CD8-positive, alpha-beta memory T cell (primary cell): ENCODE measurements at regions not wholly inside any gene's neighbourhood (a gene's known extent, or its start where the extent isn't known, plus 50 kb on each side); places are given as distances from the start of the nearest gene placed in this dataset.

ENCODE experiments used
- CTCF ChIA-PET: fragments of 350-600 bp; sonication (Branson Sonifier 250); formaldehyde crosslinking; loops from one replicate; lab custom pipeline; 2021; ENCODE audit warnings: antibody characterized with exemption; lab: Charles Lee
- POLR2A ChIA-PET: fragments of 350-600 bp; sonication (Branson Sonifier 250); formaldehyde crosslinking; loops from one replicate; lab custom pipeline; 2021; ENCODE audit warnings: antibody characterized with exemption; lab: Charles Lee
- DNase-seq, 5 donors: peaks; one replicate each; pipeline versions ENCODE4 v3.0.0 to v3.0.0-alpha.2; 2020 to 2022; ENCODE audit warnings: mixed read lengths in 1 of 5
- H3K27ac ChIP-seq: one replicate; pipeline ENCODE4 v1.7.0; 2013; ENCODE audit warnings: low read depth, mild to moderate bottlenecking, low read length, moderate library complexity
- H3K27me3 ChIP-seq: 2 replicates; pipeline ENCODE4 v1.7.0; 2013; ENCODE audit warnings: low read length, mild to moderate bottlenecking; ENCODE audit not compliant: insufficient read depth, poor library complexity, severe bottlenecking
- H3K36me3 ChIP-seq: 2 replicates; pipeline ENCODE4 v1.7.0; 2013; ENCODE audit warnings: mild to moderate bottlenecking, low read length, moderate library complexity; ENCODE audit not compliant: insufficient read depth
- H3K4me1 ChIP-seq: 2 replicates; pipeline ENCODE4 v1.7.0; 2013; ENCODE audit warnings: mild to moderate bottlenecking, low read length, moderate library complexity; ENCODE audit not compliant: insufficient read depth
- H3K4me3 ChIP-seq: 2 replicates; pipeline ENCODE4 v1.7.0; 2013; ENCODE audit warnings: mild to moderate bottlenecking, low read length
- H3K9me3 ChIP-seq: 2 replicates; pipeline ENCODE4 v1.7.0; 2013; ENCODE audit warnings: mild to moderate bottlenecking, low read length
- H3K27ac Mint-ChIP-seq, 8 donors: one replicate each; pipeline ENCODE4 v1.8.0; 2020 to 2021; ENCODE audit warnings: mixed read lengths in 8 of 8, mild to moderate bottlenecking in 6 of 8, inconsistent platforms in 3 of 8, moderate library complexity in 3 of 8
- H3K27me3 Mint-ChIP-seq, 2 donors: one replicate each; pipeline ENCODE4 v1.8.0; 2020 to 2021; ENCODE audit warnings: mixed read lengths in 2 of 2, mild to moderate bottlenecking in 1 of 2, moderate library complexity in 1 of 2
- H3K36me3 Mint-ChIP-seq, 3 donors: one replicate each; pipeline ENCODE4 v1.8.0; 2020 to 2021; ENCODE audit warnings: mixed read lengths in 3 of 3, inconsistent platforms in 1 of 3, mild to moderate bottlenecking in 1 of 3
- H3K4me1 Mint-ChIP-seq, 3 donors: one replicate each; pipeline ENCODE4 v1.8.0; 2020 to 2021; ENCODE audit warnings: mixed read lengths in 3 of 3, inconsistent platforms in 1 of 3, mild to moderate bottlenecking in 1 of 3
- H3K4me3 Mint-ChIP-seq, 7 donors: one replicate each; pipeline ENCODE4 v1.8.0; 2020 to 2021; ENCODE audit warnings: mixed read lengths in 7 of 7, mild to moderate bottlenecking in 6 of 7, moderate library complexity in 4 of 7, inconsistent platforms in 2 of 7
- H3K9me3 Mint-ChIP-seq, 5 donors: one replicate each; pipeline ENCODE4 v1.8.0; 2020 to 2022; ENCODE audit warnings: mixed read lengths in 5 of 5, mild to moderate bottlenecking in 3 of 5, moderate library complexity in 2 of 5, inconsistent platforms in 1 of 5

GRCh38 chr1:55331351-55331750 is 116.2 kb upstream of the USP24 start:
- no peak overlapping the region for H3K4me3 Mint-ChIP-seq
- peaks cover 3% of the 10 kb centered on the region for H3K27me3 ChIP-seq
- POLR2A ChIA-PET = no interaction called here
- H3K4me1 Mint-ChIP-seq = no peaks in the 10 kb centered on the region
- no peak overlapping the region for H3K27ac Mint-ChIP-seq
- DNase-seq = no peak
- no peak overlapping the region for H3K27ac ChIP-seq
- CTCF ChIA-PET = interaction anchor here (0.6 kb wide), 1 partner anchor 842 kb away, joined by 4 read pairs; no protein-coding TSS in a partner anchor
- H3K36me3 Mint-ChIP-seq = no peaks in the 10 kb centered on the region
- H3K36me3 ChIP-seq = no peaks in the 10 kb centered on the region
- H3K4me3 ChIP-seq = no peak overlapping the region
- H3K27me3 Mint-ChIP-seq = peaks cover 11 to 26% of the 10 kb centered on the region in 2 donors
- H3K4me1 ChIP-seq = no peaks in the 10 kb centered on the region
- no peaks in the 10 kb centered on the region for H3K9me3 ChIP-seq
- no peaks in the 10 kb centered on the region for H3K9me3 Mint-ChIP-seq

GRCh38 chr1:55329808-55330432 is 114.8 kb upstream of the USP24 start:
- H3K4me3 Mint-ChIP-seq = no peak overlapping the region
- H3K27ac ChIP-seq = no peak overlapping the region
- no peaks in the 10 kb centered on the region for H3K36me3 ChIP-seq
- H3K4me3 ChIP-seq = no peak overlapping the region
- H3K36me3 Mint-ChIP-seq = no peaks in the 10 kb centered on the region
- H3K4me1 ChIP-seq = no peaks in the 10 kb centered on the region
- peaks cover 3% of the 10 kb centered on the region for H3K27me3 ChIP-seq
- no peaks in the 10 kb centered on the region for H3K9me3 ChIP-seq
- H3K27ac Mint-ChIP-seq = no peak overlapping the region
- ChIA-PET CTCF (no interaction called here), POLR2A (no interaction called here)
- no peak for DNase-seq
- H3K9me3 Mint-ChIP-seq = no peaks in the 10 kb centered on the region
- no peaks in the 10 kb centered on the region for H3K4me1 Mint-ChIP-seq
- peaks cover 16 to 39% of the 10 kb centered on the region in 2 donors for H3K27me3 Mint-ChIP-seq

- Histone ChIP-seq H3K27me3 (peaks cover 3% of the 10 kb centered on the region), H3K9me3 (no peaks in the 10 kb centered on the region), H3K36me3 (no peaks in the 10 kb centered on the region), H3K27ac (no peak overlapping the region), H3K4me3 (no peak overlapping the region), H3K4me1 (no peaks in the 10 kb centered on the region)
- Mint-ChIP-seq H3K9me3 (no peaks in the 10 kb centered on the region), H3K27me3 (peaks cover 14 to 33% of the 10 kb centered on the region in 2 donors), H3K27ac (no peak overlapping the region), H3K4me1 (no peaks in the 10 kb centered on the region), H3K4me3 (no peak overlapping the region), H3K36me3 (no peaks in the 10 kb centered on the region)
- ChIA-PET CTCF (no interaction called here), POLR2A (no interaction called here)
- DNase-seq = no peak
Measured at GRCh38 chr1:55329091-55329490, 113.9 kb upstream of the USP24 start.

- Mint-ChIP-seq H3K4me1 (no peaks in the 10 kb centered on the region), H3K27me3 (peaks cover 14 to 29% of the 10 kb centered on the region in 2 donors), H3K36me3 (no peaks in the 10 kb centered on the region), H3K4me3 (no peak overlapping the region), H3K9me3 (no peaks in the 10 kb centered on the region), H3K27ac (no peak overlapping the region)
- no peaks in the 10 kb centered on the region for H3K4me1 ChIP-seq
- CTCF ChIA-PET = interaction anchor here (1.7 kb wide), 1 partner anchor 9 kb away, joined by 7 read pairs; no protein-coding TSS in a partner anchor
- no peaks in the 10 kb centered on the region for H3K9me3 ChIP-seq
- H3K27me3 ChIP-seq = peaks cover 3% of the 10 kb centered on the region
- no peak for DNase-seq
- no peak overlapping the region for H3K27ac ChIP-seq
- H3K36me3 ChIP-seq = no peaks in the 10 kb centered on the region
- H3K4me3 ChIP-seq = no peak overlapping the region
- POLR2A ChIA-PET = no interaction called here
Measured at GRCh38 chr1:55326496-55327243, 111.5 kb upstream of the USP24 start.

GRCh38 chr1:55323760-55324159 is 108.6 kb upstream of the USP24 start:
- peaks cover 16 to 32% of the 10 kb centered on the region in 2 donors for H3K27me3 Mint-ChIP-seq
- CTCF ChIA-PET = interaction anchor here (1.2 kb wide), 1 partner anchor 21 kb away, joined by 4 read pairs; no protein-coding TSS in a partner anchor

GRCh38 chr1:55322842-55323241 is 107.7 kb upstream of the USP24 start:
- Mint-ChIP-seq H3K4me1 (no peaks in the 10 kb centered on the region), H3K27me3 (peaks cover 13 to 29% of the 10 kb centered on the region in 2 donors), H3K9me3 (no peaks in the 10 kb centered on the region), H3K27ac (no peak overlapping the region), H3K36me3 (no peaks in the 10 kb centered on the region), H3K4me3 (no peak overlapping the region)
- CTCF ChIA-PET = interaction anchor here (1.2 kb wide), 1 partner anchor 20 kb away, joined by 4 read pairs; no protein-coding TSS in a partner anchor
- no peaks in the 10 kb centered on the region for H3K36me3 ChIP-seq
- H3K4me3 ChIP-seq = no peak overlapping the region
- H3K4me1 ChIP-seq = no peaks in the 10 kb centered on the region
- no peak for DNase-seq
- H3K9me3 ChIP-seq = no peaks in the 10 kb centered on the region
- H3K27me3 ChIP-seq = peaks cover 4% of the 10 kb centered on the region
- POLR2A ChIA-PET = no interaction called here
- H3K27ac ChIP-seq = no peak overlapping the region

More at GRCh38 chr1:55323760-55324159, 108.6 kb upstream of the USP24 start:
- H3K4me3 ChIP-seq = no peak overlapping the region
- no peak overlapping the region for H3K27ac ChIP-seq
- no peaks in the 10 kb centered on the region for H3K4me1 Mint-ChIP-seq
- H3K27ac Mint-ChIP-seq = no peak overlapping the region
- POLR2A ChIA-PET = no interaction called here
- H3K27me3 ChIP-seq = peaks cover 4% of the 10 kb centered on the region
- H3K36me3 Mint-ChIP-seq = no peaks in the 10 kb centered on the region
- DNase-seq = no peak
- no peaks in the 10 kb centered on the region for H3K4me1 ChIP-seq
- no peaks in the 10 kb centered on the region for H3K36me3 ChIP-seq
- no peaks in the 10 kb centered on the region for H3K9me3 ChIP-seq
- H3K4me3 Mint-ChIP-seq = no peak overlapping the region
- no peaks in the 10 kb centered on the region for H3K9me3 Mint-ChIP-seq

DNA sequence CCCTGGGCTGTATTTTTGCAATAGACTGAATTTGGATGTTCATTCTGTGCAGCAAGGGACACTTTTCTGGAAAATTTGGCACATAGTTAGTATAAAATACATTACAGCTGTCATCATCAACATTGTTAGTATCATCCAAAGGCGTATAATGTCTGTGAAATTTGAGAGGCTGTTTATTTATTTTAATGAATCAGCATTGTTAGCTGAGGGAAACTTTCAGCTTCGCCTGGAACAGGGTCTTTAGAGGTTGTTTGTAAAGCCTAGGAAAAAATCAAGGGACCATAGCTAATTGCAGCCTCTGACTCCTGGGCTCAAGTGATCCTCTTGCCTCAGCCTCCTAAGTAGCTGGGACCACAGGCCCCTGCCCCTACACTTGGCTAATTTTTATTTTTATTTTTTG is 106.8 kb upstream of the USP24 start:
- ChIA-PET POLR2A (no interaction called here), CTCF (no interaction called here)
- Mint-ChIP-seq H3K4me1 (peaks cover 0 to 2% (median 1%) of the 10 kb centered on the region in 3 donors), H3K9me3 (no peaks in the 10 kb centered on the region), H3K36me3 (no peaks in the 10 kb centered on the region), H3K4me3 (no peak overlapping the region), H3K27ac (peak overlapping the region in 1 of 8 donors; percentile 27), H3K27me3 (peaks cover 11 to 25% of the 10 kb centered on the region in 2 donors)
- H3K27ac ChIP-seq = no peak overlapping the region
- no peaks in the 10 kb centered on the region for H3K36me3 ChIP-seq
- no peaks in the 10 kb centered on the region for H3K9me3 ChIP-seq
- H3K4me3 ChIP-seq = no peak overlapping the region
- no peak for DNase-seq
- peaks cover 4% of the 10 kb centered on the region for H3K27me3 ChIP-seq
- no peaks in the 10 kb centered on the region for H3K4me1 ChIP-seq

- ChIA-PET CTCF (no interaction called here), POLR2A (no interaction called here)
- peaks cover 0 to 3% (median 2%) of the 10 kb centered on the region in 3 donors for H3K4me1 Mint-ChIP-seq
- DNase-seq = no peak
- H3K27ac Mint-ChIP-seq = peak overlapping the region in 1 of 8 donors; percentile 86
- Histone ChIP-seq H3K9me3 (no peaks in the 10 kb centered on the region), H3K27me3 (peaks cover 4% of the 10 kb centered on the region), H3K27ac (no peak overlapping the region), H3K4me3 (no peak overlapping the region), H3K4me1 (no peaks in the 10 kb centered on the region), H3K36me3 (no peaks in the 10 kb centered on the region)
- no peaks in the 10 kb centered on the region for H3K9me3 Mint-ChIP-seq
- H3K36me3 Mint-ChIP-seq = no peaks in the 10 kb centered on the region
- no peak overlapping the region for H3K4me3 Mint-ChIP-seq
- H3K27me3 Mint-ChIP-seq = peaks cover 11 to 16% of the 10 kb centered on the region in 2 donors
Measured at GRCh38 chr1:55320891-55321290, 105.7 kb upstream of the USP24 start.
